ENCODE measurements at regions not wholly inside any gene's neighbourhood (a gene's known extent, or its start where the extent isn't known, plus 50 kb on each side); places are given as distances from the start of the nearest gene placed in this dataset.

- no peak for DNase-seq
Measured at GRCh38 chr5:39863926-39864552, 439.3 kb upstream of the DAB2 start.

GRCh38 chr5:39857041-39857440 is 432.3 kb upstream of the DAB2 start:
- DNase-seq: no peak

GRCh38 chr5:39854771-39855410 is 430.1 kb upstream of the DAB2 start:
- DNase-seq: no peak

- DNase-seq: no peak
Measured at GRCh38 chr5:39850291-39850690, 425.5 kb upstream of the DAB2 start.

GRCh38 chr5:39846144-39846543 is 421.4 kb upstream of the DAB2 start:
- no peak for DNase-seq

- DNase-seq: no peak
Measured at GRCh38 chr5:39843767-39844166, 419.0 kb upstream of the DAB2 start.

- DNase-seq: no peak
Measured at GRCh38 chr5:39835371-39835770, 410.6 kb upstream of the DAB2 start.

GRCh38 chr5:39829441-39829840 is 404.7 kb upstream of the DAB2 start:
- DNase-seq: no peak

GRCh38 chr5:39826051-39826450 is 401.3 kb upstream of the DAB2 start:
- DNase-seq: no peak

GRCh38 chr5:39825301-39825700 is 400.5 kb upstream of the DAB2 start:
- no peak for DNase-seq

- DNase-seq: no peak
Measured at GRCh38 chr5:39822020-39822419, 397.2 kb upstream of the DAB2 start.

- no peak for DNase-seq
Measured at GRCh38 chr5:39816866-39817265, 392.1 kb upstream of the DAB2 start.

- no peak for DNase-seq
Measured at GRCh38 chr5:39816156-39816845, 391.5 kb upstream of the DAB2 start.

- no peak for DNase-seq
Measured at GRCh38 chr5:39815711-39816110, 390.9 kb upstream of the DAB2 start.

- no peak for DNase-seq
Measured at GRCh38 chr5:39811381-39811780, 386.6 kb upstream of the DAB2 start.

- DNase-seq: no peak
Measured at GRCh38 chr5:39808656-39809055, 383.9 kb upstream of the DAB2 start.

- DNase-seq: no peak
Measured at GRCh38 chr5:39801306-39801705, 376.5 kb upstream of the DAB2 start.

GRCh38 chr5:39800042-39800601 is 375.3 kb upstream of the DAB2 start:
- no peak for DNase-seq

GRCh38 chr5:39799242-39799641 is 374.5 kb upstream of the DAB2 start:
- DNase-seq: no peak

GRCh38 chr5:39794513-39795210 is 369.9 kb upstream of the DAB2 start:
- DNase-seq: no peak

GRCh38 chr5:39785410-39785809 is 360.6 kb upstream of the DAB2 start:
- no peak for DNase-seq

- no peak for DNase-seq
Measured at GRCh38 chr5:39783756-39784421, 359.1 kb upstream of the DAB2 start.

GRCh38 chr5:39780347-39780746 is 355.6 kb upstream of the DAB2 start:
- DNase-seq: no peak
